ENCODE measurements at regions not wholly inside any gene's neighbourhood (a gene's known extent, or its start where the extent isn't known, plus 50 kb on each side); places are given as distances from the start of the nearest gene placed in this dataset.

- peaks cover 12% of the 10 kb centered on the region for H3K9me3 Mint-ChIP-seq
- H3K27me3 ChIP-seq (ENCODE audit: control insufficient read depth in 1 of 2, insufficient read depth in 2 of 2, low read length in 2 of 2), result peaks cover 0 to 6% of the 10 kb centered on the region in 2 experiments
- intact Hi-C loops (cut with DNase I, micrococcal nuclease), result no loop called here
- H3K4me1 ChIP-seq (ENCODE audit: insufficient read depth, low read length), result no peaks in the 10 kb centered on the region
- ATAC-seq (ENCODE audit: poor library complexity), result no peak
- H3K36me3 Mint-ChIP-seq (ENCODE audit: low read depth), result peaks cover 8% of the 10 kb centered on the region
- ChIA-PET POLR2A (interaction anchor here (0.6 kb wide), 1 partner anchor 13 kb away, joined by 3 read pairs; no protein-coding TSS in a partner anchor), CTCF (no interaction called here)
- peaks cover 7% of the 10 kb centered on the region for H3K4me1 Mint-ChIP-seq (ENCODE audit: low read depth)
- no peak overlapping the region for H3K27ac Mint-ChIP-seq
- no peak overlapping the region for H3K4me3 ChIP-seq (ENCODE audit: low read length)
- TF ChIP-seq, protein P1, sequence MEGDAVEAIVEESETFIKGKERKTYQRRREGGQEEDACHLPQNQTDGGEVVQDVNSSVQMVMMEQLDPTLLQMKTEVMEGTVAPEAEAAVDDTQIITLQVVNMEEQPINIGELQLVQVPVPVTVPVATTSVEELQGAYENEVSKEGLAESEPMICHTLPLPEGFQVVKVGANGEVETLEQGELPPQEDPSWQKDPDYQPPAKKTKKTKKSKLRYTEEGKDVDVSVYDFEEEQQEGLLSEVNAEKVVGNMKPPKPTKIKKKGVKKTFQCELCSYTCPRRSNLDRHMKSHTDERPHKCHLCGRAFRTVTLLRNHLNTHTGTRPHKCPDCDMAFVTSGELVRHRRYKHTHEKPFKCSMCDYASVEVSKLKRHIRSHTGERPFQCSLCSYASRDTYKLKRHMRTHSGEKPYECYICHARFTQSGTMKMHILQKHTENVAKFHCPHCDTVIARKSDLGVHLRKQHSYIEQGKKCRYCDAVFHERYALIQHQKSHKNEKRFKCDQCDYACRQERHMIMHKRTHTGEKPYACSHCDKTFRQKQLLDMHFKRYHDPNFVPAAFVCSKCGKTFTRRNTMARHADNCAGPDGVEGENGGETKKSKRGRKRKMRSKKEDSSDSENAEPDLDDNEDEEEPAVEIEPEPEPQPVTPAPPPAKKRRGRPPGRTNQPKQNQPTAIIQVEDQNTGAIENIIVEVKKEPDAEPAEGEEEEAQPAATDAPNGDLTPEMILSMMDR (IDR thresholded peaks at IDR 0.05), result no peak
- no peaks in the 10 kb centered on the region for H3K36me3 ChIP-seq (ENCODE audit: insufficient read depth, low read length)
- DNase-seq, result no peak
- H3K27me3 Mint-ChIP-seq, result no peaks in the 10 kb centered on the region
- no peak overlapping the region for H3K4me3 Mint-ChIP-seq
- peaks cover 0 to 21% of the 10 kb centered on the region in 2 experiments for H3K9me3 ChIP-seq (ENCODE audit: control insufficient read depth in 1 of 2, insufficient read depth in 1 of 2, low read length in 2 of 2)
- no peak overlapping the region for H3K27ac ChIP-seq (ENCODE audit: low read depth in 1 of 2, low read length in 2 of 2)
Measured at GRCh38 chr13:39881383-39881782, 225.9 kb downstream of the COG6 start.

DNA sequence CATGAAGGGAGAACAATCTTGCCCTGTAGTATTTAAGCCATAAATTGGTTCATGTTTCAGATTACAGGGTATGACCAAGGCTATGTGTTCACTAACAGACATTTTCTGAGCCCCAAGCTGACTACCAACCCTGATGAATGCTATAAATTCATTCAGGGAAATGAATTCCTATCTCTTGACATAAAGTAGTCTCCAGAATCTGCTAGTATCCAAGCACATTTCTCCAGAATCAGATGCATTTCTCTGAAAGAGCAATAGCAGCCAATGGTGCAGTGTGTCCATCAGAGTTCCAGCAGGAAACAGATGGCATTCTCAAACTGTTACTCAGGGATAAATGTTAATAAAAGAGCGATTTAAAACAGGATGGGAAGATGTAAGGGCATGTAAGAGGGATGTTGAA is 226.4 kb downstream of the COG6 start:
- no peak overlapping the region for H3K27ac Mint-ChIP-seq
- CTCF ChIA-PET, result no interaction called here

DNA sequence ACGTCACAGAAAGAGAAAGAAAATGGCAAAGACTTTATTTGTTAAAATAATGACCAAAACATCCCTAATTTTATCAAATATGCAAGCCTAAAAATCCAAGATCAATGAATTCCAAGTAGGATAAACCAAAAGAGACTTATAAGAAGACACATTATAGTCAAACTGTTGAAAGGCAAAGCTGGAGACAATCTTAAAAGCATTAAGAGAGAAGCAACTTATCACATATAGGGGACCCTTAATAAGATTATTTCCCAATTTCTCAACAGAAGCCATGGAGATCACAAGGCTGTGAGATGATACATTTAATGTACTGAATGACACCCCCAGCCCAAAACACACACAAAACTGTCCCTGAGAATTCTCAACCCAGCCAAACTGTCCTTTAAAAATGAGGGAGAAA is 228.7 kb downstream of the COG6 start:
- no peak overlapping the region for H3K4me3 Mint-ChIP-seq
- H3K4me1 Mint-ChIP-seq (ENCODE audit: low read depth), result no peaks in the 10 kb centered on the region
- Histone ChIP-seq H3K27me3 (ENCODE audit: control insufficient read depth in 1 of 2, insufficient read depth in 2 of 2, low read length in 2 of 2) (peaks cover 0 to 3% of the 10 kb centered on the region in 2 experiments), H3K9me3 (ENCODE audit: control insufficient read depth in 1 of 2, insufficient read depth in 1 of 2, low read length in 2 of 2) (peaks cover 0 to 21% of the 10 kb centered on the region in 2 experiments), H3K4me3 (ENCODE audit: low read length) (no peak overlapping the region), H3K4me1 (ENCODE audit: insufficient read depth, low read length) (no peaks in the 10 kb centered on the region), H3K36me3 (ENCODE audit: insufficient read depth, low read length) (no peaks in the 10 kb centered on the region), H3K27ac (ENCODE audit: low read depth in 1 of 2, low read length in 2 of 2) (no peak overlapping the region)
- intact Hi-C loops (cut with DNase I, micrococcal nuclease), result no loop called here
- peaks cover 12% of the 10 kb centered on the region for H3K9me3 Mint-ChIP-seq
- no peak for DNase-seq
- no peaks in the 10 kb centered on the region for H3K27me3 Mint-ChIP-seq
- TF ChIP-seq, protein P1 (IDR thresholded peaks at IDR 0.05), result no peak
- CTCF ChIA-PET, result no interaction called here
- no peak for ATAC-seq (ENCODE audit: poor library complexity)
- H3K27ac Mint-ChIP-seq, result no peak overlapping the region
- POLR2A ChIA-PET, result no interaction called here
- peaks cover 8% of the 10 kb centered on the region for H3K36me3 Mint-ChIP-seq (ENCODE audit: low read depth)

More for the DNA sequence above, 226.4 kb downstream of the COG6 start:
- ATAC-seq (ENCODE audit: poor library complexity) (no peak), DNase-seq (no peak)
- H3K4me1 Mint-ChIP-seq (ENCODE audit: low read depth), result peaks cover 7% of the 10 kb centered on the region
- peaks cover 0 to 6% of the 10 kb centered on the region in 2 experiments for H3K27me3 ChIP-seq (ENCODE audit: control insufficient read depth in 1 of 2, insufficient read depth in 2 of 2, low read length in 2 of 2)
- POLR2A ChIA-PET, result interaction anchor here (0.7 kb wide), 1 partner anchor 10 kb away, joined by 4 read pairs; no protein-coding TSS in a partner anchor
- TF ChIP-seq, protein P1 (IDR thresholded peaks at IDR 0.05), result no peak
- H3K4me1 ChIP-seq (ENCODE audit: insufficient read depth, low read length), result no peaks in the 10 kb centered on the region
- H3K4me3 Mint-ChIP-seq, result no peak overlapping the region
- H3K4me3 ChIP-seq (ENCODE audit: low read length), result no peak overlapping the region
- H3K27me3 Mint-ChIP-seq, result no peaks in the 10 kb centered on the region
- H3K9me3 ChIP-seq (ENCODE audit: control insufficient read depth in 1 of 2, insufficient read depth in 1 of 2, low read length in 2 of 2), result peaks cover 0 to 21% of the 10 kb centered on the region in 2 experiments
- no peak overlapping the region for H3K27ac ChIP-seq (ENCODE audit: low read depth in 1 of 2, low read length in 2 of 2)
- H3K9me3 Mint-ChIP-seq, result peaks cover 12% of the 10 kb centered on the region
- intact Hi-C loops (cut with DNase I, micrococcal nuclease), result no loop called here
- H3K36me3 Mint-ChIP-seq (ENCODE audit: low read depth), result peaks cover 8% of the 10 kb centered on the region
- no peaks in the 10 kb centered on the region for H3K36me3 ChIP-seq (ENCODE audit: insufficient read depth, low read length)
